ENCODE measurements at regions not wholly inside any gene's neighbourhood (a gene's known extent, or its start where the extent isn't known, plus 50 kb on each side); places are given as distances from the start of the nearest gene placed in this dataset.
"Not testable (repeated sequence)": the region's sequence is repeated elsewhere in the genome, so short reads cannot be mapped to it uniquely, and the experiment has no call there.

GRCh38 chrX:76555816-76556215 lies 128.3 kb downstream of the MAGEE1 start:
- peak; percentile 21 for DNase-seq (ENCODE audit: low read depth)
- no peak for TF ChIP-seq CTCF (IDR thresholded peaks at IDR 0.05; ENCODE audit: insufficient read depth, low read depth, low read length)
- no peak overlapping the region for H3K4me3 ChIP-seq (ENCODE audit: low read depth, low read length)

GRCh38 chrX:76564842-76565241 lies 137.3 kb downstream of the MAGEE1 start:
- DNase-seq (ENCODE audit: low read depth); H3K4me3 ChIP-seq (ENCODE audit: low read depth, low read length): not testable (repeated sequence)

GRCh38 chrX:76605390-76605789 lies 177.9 kb downstream of the MAGEE1 start:
- no peak for DNase-seq (ENCODE audit: low read depth)

GRCh38 chrX:76617020-76617419 lies 189.5 kb downstream of the MAGEE1 start:
- no peak for DNase-seq (ENCODE audit: low read depth)
- H3K4me3 ChIP-seq (ENCODE audit: low read depth, low read length): no peak overlapping the region
- no peak for TF ChIP-seq CTCF (IDR thresholded peaks at IDR 0.05; ENCODE audit: insufficient read depth, low read depth, low read length)

More at GRCh38 chrX:76605390-76605789, 177.9 kb downstream of the MAGEE1 start:
- TF ChIP-seq CTCF (IDR thresholded peaks at IDR 0.05; ENCODE audit: insufficient read depth, low read depth, low read length): no peak
- no peak overlapping the region for H3K4me3 ChIP-seq (ENCODE audit: low read depth, low read length)

GRCh38 chrX:76643590-76643989 lies 216.1 kb downstream of the MAGEE1 start:
- no peak for TF ChIP-seq CTCF (IDR thresholded peaks at IDR 0.05; ENCODE audit: insufficient read depth, low read depth, low read length)
- no peak for DNase-seq (ENCODE audit: low read depth)
- H3K4me3 ChIP-seq (ENCODE audit: low read depth, low read length): no peak overlapping the region

GRCh38 chrX:76651369-76651768 lies 223.9 kb downstream of the MAGEE1 start:
- not testable (repeated sequence) for H3K4me3 ChIP-seq (ENCODE audit: low read depth, low read length); DNase-seq (ENCODE audit: low read depth)

- H3K4me3 ChIP-seq (ENCODE audit: low read depth, low read length): no peak overlapping the region
- no peak for TF ChIP-seq CTCF (IDR thresholded peaks at IDR 0.05; ENCODE audit: insufficient read depth, low read depth, low read length)
- no peak for DNase-seq (ENCODE audit: low read depth)
Observed at GRCh38 chrX:76657499-76657898, 230.0 kb downstream of the MAGEE1 start.

Small RNA genes in the stretch of these regions (small RNA-seq; reads per million reads assigned to genes)
- 1.5 reads per million, percentile 36 among the genes with 10 or more reads in this experiment for gene RNA5SP508
